ENCODE measurements at regions not wholly inside any gene's neighbourhood (a gene's known extent, or its start where the extent isn't known, plus 50 kb on each side); places are given as distances from the start of the nearest gene placed in this dataset.

DNA sequence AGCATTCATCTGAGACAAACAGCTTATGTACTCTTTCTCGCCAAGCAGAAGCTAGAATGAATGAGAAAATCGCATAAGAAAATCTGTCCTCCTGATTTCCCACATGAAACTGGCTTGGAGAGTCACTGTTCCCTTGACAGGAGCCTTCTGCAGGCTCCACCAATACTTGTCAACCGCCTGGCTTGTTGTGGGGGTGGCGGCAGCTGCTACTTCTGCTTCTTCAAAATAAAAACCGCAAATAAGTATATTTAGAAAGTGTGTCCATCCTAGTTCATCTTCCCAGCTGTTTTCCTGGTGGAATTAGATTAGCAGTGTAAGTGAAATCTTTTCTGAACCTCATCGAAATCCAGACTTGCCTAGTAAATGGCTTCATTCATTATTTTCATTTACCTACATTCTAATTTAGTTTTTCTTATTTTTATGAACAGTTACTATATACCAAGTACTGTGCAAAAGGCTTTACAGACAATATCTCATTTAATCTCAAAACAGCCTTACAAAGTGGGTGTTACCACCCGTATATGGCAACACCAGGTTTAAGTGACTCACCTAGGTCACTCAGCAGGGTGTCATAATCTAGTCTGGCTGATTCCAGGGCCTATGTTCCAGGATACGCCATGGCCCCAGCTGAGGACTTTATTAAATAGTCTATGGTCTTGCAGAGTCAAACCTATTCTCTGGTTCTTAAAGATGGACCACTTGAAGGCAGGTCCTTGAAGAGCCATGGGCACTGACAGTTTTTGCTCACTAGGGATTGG is 104.6 kb upstream of the IGFBP7 start:
- TF ChIP-seq, protein P1, sequence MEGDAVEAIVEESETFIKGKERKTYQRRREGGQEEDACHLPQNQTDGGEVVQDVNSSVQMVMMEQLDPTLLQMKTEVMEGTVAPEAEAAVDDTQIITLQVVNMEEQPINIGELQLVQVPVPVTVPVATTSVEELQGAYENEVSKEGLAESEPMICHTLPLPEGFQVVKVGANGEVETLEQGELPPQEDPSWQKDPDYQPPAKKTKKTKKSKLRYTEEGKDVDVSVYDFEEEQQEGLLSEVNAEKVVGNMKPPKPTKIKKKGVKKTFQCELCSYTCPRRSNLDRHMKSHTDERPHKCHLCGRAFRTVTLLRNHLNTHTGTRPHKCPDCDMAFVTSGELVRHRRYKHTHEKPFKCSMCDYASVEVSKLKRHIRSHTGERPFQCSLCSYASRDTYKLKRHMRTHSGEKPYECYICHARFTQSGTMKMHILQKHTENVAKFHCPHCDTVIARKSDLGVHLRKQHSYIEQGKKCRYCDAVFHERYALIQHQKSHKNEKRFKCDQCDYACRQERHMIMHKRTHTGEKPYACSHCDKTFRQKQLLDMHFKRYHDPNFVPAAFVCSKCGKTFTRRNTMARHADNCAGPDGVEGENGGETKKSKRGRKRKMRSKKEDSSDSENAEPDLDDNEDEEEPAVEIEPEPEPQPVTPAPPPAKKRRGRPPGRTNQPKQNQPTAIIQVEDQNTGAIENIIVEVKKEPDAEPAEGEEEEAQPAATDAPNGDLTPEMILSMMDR (IDR thresholded peaks at IDR 0.05): no peak
- TF ChIP-seq EP300 (IDR thresholded peaks at IDR 0.05) (no peak), POLR2A (IDR thresholded peaks at IDR 0.05) (no peak)

All from suprapubic skin (tissue), 3 donors.